ENCODE measurements at regions not wholly inside any gene's neighbourhood (a gene's known extent, or its start where the extent isn't known, plus 50 kb on each side); places are given as distances from the start of the nearest gene placed in this dataset.

DNA sequence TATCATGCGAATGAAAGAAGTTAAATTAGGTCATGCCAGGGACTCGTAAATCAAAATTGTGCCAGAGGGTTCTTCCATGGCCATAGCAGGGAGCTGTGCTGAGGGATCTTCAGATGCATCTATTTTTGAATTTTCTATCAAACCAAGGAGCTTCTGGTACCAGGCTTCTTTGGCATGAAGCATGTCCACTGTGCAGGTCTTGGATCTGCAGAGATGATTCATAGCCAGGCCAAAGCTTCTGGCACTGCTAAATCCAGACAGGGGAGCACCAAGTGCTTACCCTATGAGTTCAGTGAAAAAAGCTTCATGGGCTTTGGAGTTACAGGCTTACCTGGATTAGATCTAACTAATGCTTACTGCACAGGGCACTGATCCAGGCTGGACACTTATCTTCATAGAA, 154.2 kb upstream of the DAB1 start:
- TF ChIP-seq POLR2AphosphoS5 (IDR thresholded peaks at IDR 0.05; ENCODE audit: low read depth, low read length) = no peak
- no peak for TF ChIP-seq FOXP2 (optimal IDR thresholded peaks at IDR 0.05; ENCODE audit: borderline replicate concordance, extremely low read depth, extremely low read length, insufficient read depth)
- TF ChIP-seq SIN3A (IDR thresholded peaks at IDR 0.05; ENCODE audit: borderline replicate concordance, insufficient read depth, low read length) = no peak
- TF ChIP-seq TAF1 (IDR thresholded peaks at IDR 0.05; ENCODE audit: borderline replicate concordance, insufficient read depth, low read length) = no peak
- TF ChIP-seq, protein P1, sequence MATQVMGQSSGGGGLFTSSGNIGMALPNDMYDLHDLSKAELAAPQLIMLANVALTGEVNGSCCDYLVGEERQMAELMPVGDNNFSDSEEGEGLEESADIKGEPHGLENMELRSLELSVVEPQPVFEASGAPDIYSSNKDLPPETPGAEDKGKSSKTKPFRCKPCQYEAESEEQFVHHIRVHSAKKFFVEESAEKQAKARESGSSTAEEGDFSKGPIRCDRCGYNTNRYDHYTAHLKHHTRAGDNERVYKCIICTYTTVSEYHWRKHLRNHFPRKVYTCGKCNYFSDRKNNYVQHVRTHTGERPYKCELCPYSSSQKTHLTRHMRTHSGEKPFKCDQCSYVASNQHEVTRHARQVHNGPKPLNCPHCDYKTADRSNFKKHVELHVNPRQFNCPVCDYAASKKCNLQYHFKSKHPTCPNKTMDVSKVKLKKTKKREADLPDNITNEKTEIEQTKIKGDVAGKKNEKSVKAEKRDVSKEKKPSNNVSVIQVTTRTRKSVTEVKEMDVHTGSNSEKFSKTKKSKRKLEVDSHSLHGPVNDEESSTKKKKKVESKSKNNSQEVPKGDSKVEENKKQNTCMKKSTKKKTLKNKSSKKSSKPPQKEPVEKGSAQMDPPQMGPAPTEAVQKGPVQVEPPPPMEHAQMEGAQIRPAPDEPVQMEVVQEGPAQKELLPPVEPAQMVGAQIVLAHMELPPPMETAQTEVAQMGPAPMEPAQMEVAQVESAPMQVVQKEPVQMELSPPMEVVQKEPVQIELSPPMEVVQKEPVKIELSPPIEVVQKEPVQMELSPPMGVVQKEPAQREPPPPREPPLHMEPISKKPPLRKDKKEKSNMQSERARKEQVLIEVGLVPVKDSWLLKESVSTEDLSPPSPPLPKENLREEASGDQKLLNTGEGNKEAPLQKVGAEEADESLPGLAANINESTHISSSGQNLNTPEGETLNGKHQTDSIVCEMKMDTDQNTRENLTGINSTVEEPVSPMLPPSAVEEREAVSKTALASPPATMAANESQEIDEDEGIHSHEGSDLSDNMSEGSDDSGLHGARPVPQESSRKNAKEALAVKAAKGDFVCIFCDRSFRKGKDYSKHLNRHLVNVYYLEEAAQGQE (IDR thresholded peaks at IDR 0.05; ENCODE audit: insufficient read depth in 1 of 2, low read depth in 2 of 2, low read length in 2 of 2) = no peak

DNA sequence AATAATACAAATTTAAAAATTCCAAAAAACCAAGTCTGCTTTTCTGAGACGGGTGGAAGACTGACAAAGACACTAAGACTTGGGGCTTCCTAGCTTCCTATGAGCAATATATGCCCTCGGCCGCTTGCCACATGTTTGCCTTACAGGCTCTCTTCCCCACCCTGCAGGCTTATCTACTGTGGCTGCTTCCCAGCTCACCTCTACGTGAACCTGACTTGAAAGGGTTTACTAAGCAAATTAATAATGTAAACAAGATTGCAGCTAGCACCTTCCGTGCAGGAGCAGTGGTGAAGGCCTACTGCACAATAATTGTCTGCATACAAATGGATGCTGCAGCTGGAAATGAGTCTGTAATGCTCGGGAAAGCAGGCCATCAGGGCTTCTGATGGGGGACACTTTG, 152.9 kb upstream of the DAB1 start:
- TF ChIP-seq TAF1 (IDR thresholded peaks at IDR 0.05; ENCODE audit: borderline replicate concordance, insufficient read depth, low read length) = no peak
- no peak for TF ChIP-seq POLR2AphosphoS5 (IDR thresholded peaks at IDR 0.05; ENCODE audit: low read depth, low read length)
- TF ChIP-seq, protein P1 (IDR thresholded peaks at IDR 0.05; ENCODE audit: insufficient read depth in 1 of 2, low read depth in 2 of 2, low read length in 2 of 2) = no peak
- TF ChIP-seq SIN3A (IDR thresholded peaks at IDR 0.05; ENCODE audit: borderline replicate concordance, insufficient read depth, low read length) = no peak
- no peak for TF ChIP-seq FOXP2 (optimal IDR thresholded peaks at IDR 0.05; ENCODE audit: borderline replicate concordance, extremely low read depth, extremely low read length, insufficient read depth)

DNA sequence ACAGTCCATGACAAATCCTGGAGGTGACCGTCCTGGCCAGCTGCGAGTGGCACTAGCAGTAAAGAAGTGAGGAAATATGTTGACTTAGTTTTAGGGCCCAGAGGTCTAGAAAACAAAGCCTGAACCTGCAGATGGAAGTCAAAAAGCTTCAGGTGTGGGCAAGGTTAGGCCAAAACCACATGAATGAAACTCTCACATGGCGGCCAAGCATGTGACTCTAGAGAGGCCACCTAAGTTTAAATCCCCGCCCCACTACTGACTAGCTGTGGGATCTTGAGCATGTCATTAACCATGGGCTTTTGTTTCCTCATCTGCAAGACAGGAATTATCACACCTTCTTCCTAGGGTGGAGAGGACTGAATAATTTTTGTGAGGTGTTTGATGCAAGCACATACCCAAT, 148.2 kb upstream of the DAB1 start:
- TF ChIP-seq TAF1 (IDR thresholded peaks at IDR 0.05; ENCODE audit: borderline replicate concordance, insufficient read depth, low read length) = no peak

DNA sequence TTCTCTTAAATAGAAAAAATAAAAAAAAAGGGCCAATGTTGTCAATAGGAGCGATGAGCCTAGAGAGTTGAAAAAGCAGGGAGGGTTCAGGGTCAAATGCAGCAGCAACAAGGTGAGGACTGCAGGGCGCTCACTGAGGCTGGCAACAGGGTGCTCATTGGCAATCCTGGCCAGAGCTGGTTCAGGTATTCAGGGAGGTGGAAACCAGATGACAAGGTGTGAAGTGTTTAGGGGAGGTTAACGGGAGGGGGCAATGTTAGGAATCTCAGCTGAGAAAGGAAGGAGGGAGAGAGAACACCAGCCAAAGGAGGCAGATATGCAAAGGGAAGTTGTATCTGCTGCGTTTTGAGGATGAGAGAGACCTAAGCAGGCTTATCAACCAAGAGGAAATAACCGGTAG, 129.8 kb upstream of the DAB1 start:
- TF ChIP-seq POLR2AphosphoS5 (IDR thresholded peaks at IDR 0.05; ENCODE audit: low read depth, low read length) (no peak), SIN3A (IDR thresholded peaks at IDR 0.05; ENCODE audit: borderline replicate concordance, insufficient read depth, low read length) (no peak), FOXP2 (optimal IDR thresholded peaks at IDR 0.05; ENCODE audit: borderline replicate concordance, extremely low read depth, extremely low read length, insufficient read depth) (no peak), TAF1 (IDR thresholded peaks at IDR 0.05; ENCODE audit: borderline replicate concordance, insufficient read depth, low read length) (no peak)
- TF ChIP-seq, protein P1 (IDR thresholded peaks at IDR 0.05; ENCODE audit: insufficient read depth in 1 of 2, low read depth in 2 of 2, low read length in 2 of 2) = no peak

DNA sequence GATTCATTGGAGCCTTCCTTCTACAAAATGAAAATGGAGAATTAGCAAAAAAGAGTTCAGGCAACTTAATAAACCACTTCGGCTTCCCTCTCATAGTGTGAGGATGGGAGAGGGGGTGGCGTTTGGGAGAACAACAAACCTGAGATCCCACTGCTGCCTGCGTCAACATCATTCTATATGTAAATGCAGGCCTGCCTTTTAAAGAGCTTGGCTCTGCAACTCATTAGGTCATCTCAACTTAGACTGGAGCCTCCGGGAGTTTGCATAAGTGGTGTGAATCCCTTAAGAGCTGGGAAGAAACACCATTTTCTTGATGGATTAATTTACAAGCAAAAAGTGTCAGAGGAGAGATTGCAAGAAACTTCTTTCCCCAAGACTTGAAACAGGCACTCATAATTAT, 127.6 kb upstream of the DAB1 start:
- TF ChIP-seq POLR2AphosphoS5 (IDR thresholded peaks at IDR 0.05; ENCODE audit: low read depth, low read length) (no peak), TAF1 (IDR thresholded peaks at IDR 0.05; ENCODE audit: borderline replicate concordance, insufficient read depth, low read length) (no peak), FOXP2 (optimal IDR thresholded peaks at IDR 0.05; ENCODE audit: borderline replicate concordance, extremely low read depth, extremely low read length, insufficient read depth) (no peak), SIN3A (IDR thresholded peaks at IDR 0.05; ENCODE audit: borderline replicate concordance, insufficient read depth, low read length) (no peak)
- TF ChIP-seq, protein P1 (IDR thresholded peaks at IDR 0.05; ENCODE audit: insufficient read depth in 1 of 2, low read depth in 2 of 2, low read length in 2 of 2) = no peak
